NCI-H2227 (cell line): ENCODE measurements at regions not wholly inside any gene's neighbourhood (a gene's known extent, or its start where the extent isn't known, plus 50 kb on each side); places are given as distances from the start of the nearest gene placed in this dataset.
"Not testable (repeated sequence)": the region's sequence is repeated elsewhere in the genome, so short reads cannot be mapped to it uniquely, and the experiment has no call there.

Experiments
- DNase-seq: peaks from one replicate; lab custom pipeline; 2025; ENCODE audit not compliant: unreplicated experiment; lab: John Stamatoyannopoulos, UW

DNA sequence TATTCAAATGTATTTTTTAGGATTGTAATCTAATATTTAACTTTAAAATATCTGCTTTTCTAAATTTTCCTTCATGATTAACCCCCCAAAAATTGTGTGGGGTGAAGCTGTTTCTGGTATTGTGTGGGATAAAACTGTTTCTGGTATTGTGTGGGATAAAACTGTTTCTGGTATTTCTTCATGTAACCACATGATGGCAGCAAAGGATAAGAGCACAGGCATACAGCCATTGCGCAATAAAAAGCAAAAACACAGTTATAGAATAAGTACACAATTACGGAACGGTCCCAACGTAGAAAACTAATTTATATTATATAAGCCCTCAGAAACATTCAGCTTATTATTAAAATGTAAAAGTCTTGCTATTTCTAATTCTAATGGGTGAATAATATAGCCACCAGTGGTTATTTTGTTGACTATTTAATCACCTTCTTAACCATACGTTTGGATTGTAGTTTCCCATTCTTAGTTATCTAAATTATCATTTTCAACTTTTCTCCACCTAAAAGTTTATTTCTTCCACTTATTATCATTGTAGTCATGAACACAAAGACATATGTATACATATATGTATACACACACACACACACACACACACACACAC lies 333.9 kb upstream of the FSTL5 start:
- DNase-seq: peak; percentile 15

DNA sequence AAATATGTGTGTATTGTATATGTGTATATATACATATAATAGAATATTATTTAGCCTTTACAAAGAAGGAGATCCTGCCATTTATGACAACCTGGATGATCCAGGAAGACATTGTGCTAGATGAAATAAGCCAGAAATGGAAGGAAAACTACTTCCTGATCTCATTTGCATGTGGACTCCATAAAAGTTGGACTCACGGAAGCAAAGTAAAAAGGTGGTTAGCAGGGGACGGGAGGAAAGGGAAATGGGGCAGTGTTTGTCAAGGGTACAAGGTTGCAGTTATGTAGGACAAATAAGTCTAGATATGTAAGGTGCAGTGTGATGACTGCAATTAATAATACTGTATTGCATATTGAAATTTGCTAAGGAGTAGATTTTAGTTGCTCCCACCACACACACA lies 331.1 kb upstream of the FSTL5 start:
- no peak for DNase-seq

- no peak for DNase-seq
These were observed 321.7 kb upstream of the FSTL5 start for GRCh38 chr4:162485486-162485885.

GRCh38 chr4:162475246-162475645 lies 311.4 kb upstream of the FSTL5 start:
- DNase-seq: no peak

DNA sequence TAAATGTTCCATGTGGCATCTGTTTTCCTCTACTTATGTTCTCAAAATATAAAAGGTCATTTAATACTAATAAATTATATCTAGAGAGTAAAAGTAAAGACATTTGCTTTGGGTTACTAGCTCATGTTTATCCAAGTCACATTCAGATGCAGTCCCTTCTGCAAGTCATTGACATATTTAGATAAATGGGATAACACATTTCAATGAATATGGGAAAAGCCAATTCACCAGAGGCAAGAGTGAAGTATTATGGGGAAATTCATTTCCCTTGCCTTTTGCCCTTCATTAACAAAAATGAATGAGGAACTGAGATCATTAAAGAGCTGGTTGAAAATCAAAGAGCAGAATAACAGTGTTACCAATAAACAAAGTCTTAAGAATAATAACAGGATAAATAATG lies 306.2 kb upstream of the FSTL5 start:
- no peak for DNase-seq

DNA sequence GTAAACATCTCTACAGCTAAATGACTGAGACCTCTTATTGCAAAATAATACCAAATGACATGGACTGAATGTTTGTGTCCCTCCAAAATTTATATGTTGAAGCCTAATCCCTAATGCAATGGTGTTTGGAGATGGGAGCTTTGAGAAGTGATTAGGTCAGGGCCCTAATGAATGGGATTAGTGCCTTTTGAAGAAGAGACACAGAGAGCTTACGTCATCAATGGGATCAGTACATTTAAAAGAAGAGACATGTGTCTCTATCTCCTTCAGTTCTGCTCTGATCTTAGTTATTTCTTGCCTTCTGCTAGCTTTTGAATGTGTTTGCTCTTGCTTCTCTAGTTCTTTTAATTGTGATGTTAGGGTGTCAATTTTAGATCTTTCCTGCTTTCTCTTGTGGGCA lies 301.6 kb upstream of the FSTL5 start:
- DNase-seq: not testable (repeated sequence)

DNA sequence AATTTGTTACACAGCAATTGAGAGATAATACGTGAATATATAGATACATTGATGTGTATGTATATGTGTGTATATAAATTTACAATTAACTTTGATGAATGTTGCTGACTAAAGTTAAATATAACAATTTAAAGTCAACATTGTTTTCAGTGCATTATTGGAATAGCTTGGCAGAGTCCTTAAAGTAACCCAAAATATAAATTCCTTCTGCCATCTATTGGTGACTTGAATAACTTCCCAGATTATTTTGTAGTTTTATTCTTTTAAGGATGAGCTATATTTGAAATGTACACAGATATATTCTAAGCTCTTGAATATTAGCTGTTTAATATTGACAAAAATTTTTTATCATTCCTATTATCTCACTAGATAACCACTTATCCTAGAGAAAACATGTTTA lies 298.2 kb upstream of the FSTL5 start:
- no peak for DNase-seq

GRCh38 chr4:162458051-162458450 lies 294.3 kb upstream of the FSTL5 start:
- DNase-seq: no peak

DNA sequence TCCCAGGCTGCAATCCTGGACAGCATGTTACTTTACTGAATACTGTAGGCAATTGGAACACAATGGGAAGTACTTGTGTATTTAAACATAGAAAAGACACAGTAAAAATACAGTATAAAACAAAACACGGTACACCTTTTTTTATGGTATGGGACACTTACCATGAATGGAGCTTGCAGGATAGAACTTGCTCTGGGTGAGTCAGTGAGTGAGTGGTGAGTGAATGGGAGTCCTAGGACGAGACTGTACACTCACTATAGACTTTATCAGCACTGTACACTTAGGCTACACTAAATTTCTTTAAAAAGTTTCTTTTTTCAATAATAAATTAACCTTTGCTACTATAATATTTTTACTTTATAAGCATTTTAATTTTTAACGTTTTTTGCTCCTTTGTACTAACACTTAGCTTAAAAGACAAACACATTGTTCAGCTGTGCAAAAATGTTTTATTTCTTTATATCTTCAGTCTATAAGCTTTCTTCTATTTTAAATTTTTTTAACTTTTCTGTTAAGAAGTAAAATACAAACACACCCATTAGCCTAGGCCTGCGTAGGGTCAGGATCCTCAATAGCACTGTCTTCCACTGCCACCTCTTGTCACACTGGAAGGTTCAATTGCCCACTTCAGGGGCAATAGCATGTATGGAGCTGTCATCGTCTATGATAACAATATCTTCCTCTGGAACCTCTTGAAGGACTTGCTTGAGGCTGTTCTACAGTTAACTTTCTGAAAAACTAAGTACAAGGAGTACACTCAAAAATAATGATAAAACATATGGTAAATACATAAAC lies 293.5 kb upstream of the FSTL5 start:
- no peak for DNase-seq

DNA sequence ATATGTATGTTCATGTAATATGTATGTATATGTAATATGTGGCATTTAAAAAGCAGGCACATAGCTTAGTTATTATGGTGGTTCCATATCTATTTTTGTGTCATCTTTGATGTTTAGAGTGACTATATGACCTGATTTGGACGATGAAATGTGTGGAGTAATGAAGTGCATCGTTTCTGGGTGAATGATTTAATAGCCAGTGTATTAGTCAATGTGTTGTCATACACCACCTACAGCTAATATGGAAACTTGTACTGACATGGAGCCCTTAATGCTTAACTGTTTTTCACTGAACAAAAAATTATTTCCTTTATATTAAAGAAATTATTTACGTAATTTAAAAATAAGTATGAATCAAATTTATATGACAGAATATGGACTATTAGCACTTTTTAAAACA lies 292.3 kb upstream of the FSTL5 start:
- no peak for DNase-seq

- no peak for DNase-seq
These were observed 286.8 kb upstream of the FSTL5 start for GRCh38 chr4:162450531-162451035.

- no peak for DNase-seq
These were observed 279.7 kb upstream of the FSTL5 start for GRCh38 chr4:162443510-162443909.

GRCh38 chr4:162442128-162442527 lies 278.3 kb upstream of the FSTL5 start:
- no peak for DNase-seq

- no peak for DNase-seq
These were observed 258.5 kb upstream of the FSTL5 start for GRCh38 chr4:162422312-162422711.

DNA sequence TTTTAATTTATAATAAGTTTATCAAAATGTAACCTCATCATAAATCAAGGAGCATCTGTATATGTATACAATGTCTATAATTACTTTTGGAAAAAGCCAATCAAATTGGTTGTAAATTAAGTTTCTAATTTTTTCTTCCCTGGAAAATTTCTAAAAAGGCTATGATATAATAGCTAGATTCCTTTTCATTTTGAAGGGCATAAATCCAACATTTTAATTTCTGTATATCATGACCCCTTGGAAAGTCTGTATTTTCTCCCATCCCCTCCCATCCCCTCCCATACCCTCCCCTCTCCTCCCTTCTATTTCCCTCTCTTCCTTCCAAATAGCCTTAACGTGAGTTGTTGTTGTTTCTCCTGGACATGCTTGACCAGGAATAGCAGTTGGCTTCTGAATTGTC lies 247.1 kb upstream of the FSTL5 start:
- DNase-seq: no peak

GRCh38 chr4:162409048-162409447 lies 245.2 kb upstream of the FSTL5 start:
- DNase-seq: no peak

DNA sequence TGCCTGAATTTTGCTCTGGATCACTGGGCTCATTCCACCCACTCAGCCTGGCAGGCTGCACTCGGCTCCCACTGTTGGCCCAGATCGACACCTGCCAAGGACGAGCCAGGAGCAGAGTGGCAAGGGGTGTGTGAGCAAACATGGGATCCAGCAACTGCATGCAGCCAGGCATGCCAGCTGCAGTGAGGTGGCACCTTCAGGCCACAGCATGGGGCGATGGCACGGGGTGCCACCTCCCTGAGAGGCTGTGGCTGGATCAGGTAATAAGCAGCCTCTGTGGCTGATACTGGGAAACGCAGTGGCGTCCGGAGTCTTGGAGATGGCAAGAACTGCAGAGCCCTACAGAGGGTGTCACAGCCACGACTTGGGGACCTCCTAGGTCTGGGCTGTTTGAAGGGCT lies 244.5 kb upstream of the FSTL5 start:
- no peak for DNase-seq

GRCh38 chr4:162406637-162407365 lies 243.0 kb upstream of the FSTL5 start:
- DNase-seq: no peak

GRCh38 chr4:162403932-162404331 lies 240.1 kb upstream of the FSTL5 start:
- DNase-seq: no peak

GRCh38 chr4:162403419-162403818 lies 239.6 kb upstream of the FSTL5 start:
- DNase-seq: no peak

- DNase-seq: no peak
These were observed 237.2 kb upstream of the FSTL5 start for GRCh38 chr4:162401021-162401420.

DNA sequence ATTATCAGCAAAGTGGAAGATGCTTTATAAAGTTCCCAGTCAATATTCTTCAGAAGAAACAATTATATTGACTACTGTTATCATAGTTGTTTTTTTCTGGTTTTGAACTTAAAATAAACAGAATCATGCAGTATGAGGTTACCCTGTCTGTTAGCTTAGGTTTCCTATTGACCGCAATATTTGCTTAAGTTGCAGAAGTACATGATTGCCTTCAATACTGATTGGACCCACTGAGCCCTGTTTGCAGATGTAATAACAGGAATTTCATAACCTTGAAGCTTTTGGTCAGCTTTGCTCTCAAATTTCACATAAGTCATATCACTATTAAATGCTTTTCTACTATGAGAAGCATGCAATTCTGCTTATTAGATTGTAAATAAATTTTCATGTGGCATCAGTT lies 229.1 kb upstream of the FSTL5 start:
- no peak for DNase-seq
